Hippocampal formation (tissue), 2 donors: ENCODE measurements at regions not wholly inside any gene's neighbourhood (a gene's known extent, or its start where the extent isn't known, plus 50 kb on each side); places are given as distances from the start of the nearest gene placed in this dataset.

Source experiments
- DNase-seq, 2 donors: peaks; one replicate each; lab custom pipeline; 2025; lab: John Stamatoyannopoulos, UW

DNA sequence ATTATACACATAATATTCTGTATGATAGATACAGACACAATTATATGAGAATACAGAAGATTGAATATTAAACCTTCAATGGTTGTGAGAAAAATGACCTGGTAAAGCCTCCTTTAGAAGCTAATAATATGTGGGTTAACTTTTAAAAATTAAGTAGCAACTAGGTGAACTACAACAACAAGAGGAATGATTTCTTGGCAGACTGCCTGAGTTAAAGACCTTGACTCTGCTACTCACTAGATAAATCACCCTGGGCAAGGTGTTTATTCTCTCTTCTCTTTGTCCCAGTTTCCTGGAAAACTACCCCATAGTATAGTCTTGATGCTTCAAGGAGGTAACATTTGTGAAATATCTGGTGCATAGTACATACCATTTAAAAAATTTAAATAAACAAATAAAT, 519.6 kb upstream of the TENM4 start:
- DNase-seq = no peak

DNA sequence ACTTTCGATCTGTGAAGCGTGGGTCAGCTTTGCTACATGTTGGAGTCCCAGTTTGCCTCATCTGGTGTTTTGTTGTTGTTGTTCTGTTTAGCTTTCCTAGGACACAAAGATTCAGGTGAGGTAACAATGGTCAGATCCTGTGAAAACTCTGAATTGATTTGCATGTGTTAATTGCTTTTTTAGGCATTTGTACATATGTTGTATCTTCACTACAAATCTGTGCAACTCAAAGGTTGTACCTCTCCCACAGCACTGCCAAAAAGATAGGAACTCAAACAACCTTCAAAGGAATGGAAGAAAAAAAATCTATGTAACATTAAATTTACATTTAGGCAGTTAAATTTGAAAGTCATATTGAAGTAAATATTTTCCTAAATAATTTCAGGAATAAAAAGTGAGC, 518.5 kb upstream of the TENM4 start:
- no peak for DNase-seq

DNA sequence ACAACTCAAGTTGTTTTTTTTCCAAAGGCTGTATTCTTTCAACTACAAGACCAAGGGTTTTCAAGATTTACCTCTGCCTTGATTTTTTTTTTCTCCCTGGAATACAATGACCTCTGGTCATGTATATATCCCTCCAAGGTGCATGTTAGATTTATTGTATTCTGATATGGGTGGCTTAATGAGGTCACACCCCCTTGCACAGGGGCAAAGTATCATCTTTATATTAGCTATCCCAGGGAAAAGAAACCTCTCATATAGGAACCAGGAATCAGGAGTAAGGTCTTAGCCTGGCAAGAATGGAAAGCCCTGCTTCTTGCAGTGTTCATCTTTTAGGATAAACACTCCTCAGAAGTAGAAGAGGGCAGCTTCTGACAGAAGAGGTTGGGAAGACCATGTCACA, 516.9 kb upstream of the TENM4 start:
- DNase-seq = no peak

DNA sequence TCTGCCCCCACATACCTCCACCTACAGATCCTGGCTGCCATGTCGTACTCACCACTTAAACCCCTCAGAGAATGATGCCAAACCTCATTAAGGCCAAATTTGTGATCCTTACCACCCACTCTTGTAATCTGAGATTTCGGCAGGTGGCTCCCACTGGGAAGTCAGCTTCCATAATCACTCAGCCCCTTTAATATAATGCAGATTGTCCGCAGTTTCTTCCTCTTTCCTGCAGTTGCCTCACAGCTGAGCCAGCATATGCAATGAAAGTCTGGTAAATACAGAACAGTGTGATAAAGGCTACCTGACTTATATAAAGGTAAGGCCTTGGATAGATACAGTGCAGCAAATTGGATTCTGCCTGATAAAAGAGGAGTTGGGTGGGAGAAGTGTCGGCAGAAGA, 515.2 kb upstream of the TENM4 start:
- DNase-seq = no peak

DNA sequence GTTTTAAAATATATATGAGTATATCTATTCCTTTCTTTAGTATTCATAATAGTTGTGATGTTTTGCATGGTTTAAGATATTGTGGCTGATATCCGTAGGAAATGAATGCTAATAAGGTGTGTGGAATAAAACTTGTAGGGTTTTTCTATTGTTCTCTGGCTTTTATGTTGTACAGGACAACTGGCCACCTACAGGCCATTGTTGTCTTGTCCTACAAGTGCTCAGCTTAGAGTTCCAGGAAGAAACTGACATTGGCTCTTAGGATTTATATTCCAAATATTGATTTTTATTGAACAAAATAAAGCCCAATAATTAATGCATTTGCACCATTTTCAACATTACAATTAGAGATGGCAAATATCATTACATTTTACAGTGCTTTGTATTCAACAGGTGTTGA, 512.8 kb upstream of the TENM4 start:
- DNase-seq = no peak

DNA sequence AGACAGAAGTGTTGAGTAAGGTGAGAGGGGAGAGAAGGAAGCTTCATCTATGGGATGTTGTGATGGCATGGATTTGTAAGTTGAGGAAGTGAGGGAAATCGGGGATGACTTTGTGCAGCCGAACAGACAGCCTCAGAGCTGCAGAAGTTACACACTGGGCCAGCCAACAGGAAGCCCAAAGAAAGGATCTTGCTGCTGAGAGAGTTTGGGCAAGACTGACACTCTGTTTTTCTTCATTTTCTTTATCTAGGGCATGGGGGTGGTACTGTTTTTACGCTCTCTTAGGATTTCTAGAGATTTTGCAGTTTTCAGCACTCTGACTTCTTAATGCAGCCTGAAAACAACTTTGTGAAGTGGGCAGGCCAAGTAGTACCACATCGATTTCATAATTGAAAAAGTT, 509.9 kb upstream of the TENM4 start:
- no peak for DNase-seq

DNA sequence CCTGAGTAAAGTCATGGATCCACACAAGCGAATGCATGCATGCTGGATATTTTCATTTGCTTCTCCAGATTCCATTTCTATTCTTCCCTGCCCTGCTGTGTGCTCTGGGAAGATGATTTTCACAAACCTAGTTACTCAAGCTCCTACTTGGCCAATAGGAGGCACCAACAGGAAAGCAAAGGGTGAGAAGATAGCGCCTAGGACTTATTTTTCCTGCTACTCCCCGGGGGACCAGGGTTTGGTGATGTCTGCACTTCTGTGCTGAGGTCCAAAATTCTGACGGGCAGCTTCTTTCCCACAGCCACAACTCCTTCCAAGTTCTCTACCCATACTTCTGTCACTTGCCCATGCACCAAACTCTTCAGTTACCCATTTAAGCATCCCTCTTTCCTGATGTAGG, 509.3 kb upstream of the TENM4 start:
- no peak for DNase-seq

DNA sequence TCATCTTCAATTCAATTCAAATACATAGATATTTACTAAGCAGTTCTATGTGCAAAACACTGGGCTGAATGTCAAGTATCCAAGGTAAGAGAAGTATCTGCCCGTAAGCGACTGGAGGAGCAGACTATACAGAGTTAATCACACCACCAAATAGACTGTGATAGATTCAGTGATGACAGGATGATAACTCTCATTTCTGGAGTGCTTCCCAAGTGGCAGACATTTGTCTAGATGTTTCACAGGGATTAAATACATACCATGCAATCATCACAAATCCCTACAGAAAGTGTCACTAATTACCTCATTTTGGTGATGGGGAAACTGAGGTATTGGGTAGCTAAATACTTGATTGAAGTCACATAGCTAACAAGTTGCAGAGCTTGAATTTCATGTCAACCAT, 508.7 kb upstream of the TENM4 start:
- DNase-seq = no peak

DNA sequence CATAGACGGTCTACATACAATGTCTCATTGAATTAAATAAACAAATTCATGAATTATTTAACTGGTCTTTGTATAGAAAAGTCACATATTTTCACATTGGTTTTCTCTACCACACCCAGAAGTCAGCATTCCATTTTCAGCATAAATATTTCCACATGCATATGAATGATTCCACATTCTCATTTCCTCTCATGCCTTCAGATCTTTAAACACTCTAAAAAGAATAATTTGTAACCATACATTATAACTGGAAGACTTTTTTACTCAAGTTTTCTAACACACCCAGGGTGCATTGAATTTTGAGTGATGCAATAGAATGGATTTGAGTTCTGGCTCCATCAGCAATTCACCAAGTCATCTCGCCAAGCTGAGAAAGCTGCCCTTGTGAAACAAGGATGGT, 501.8 kb upstream of the TENM4 start:
- no peak for DNase-seq

DNA sequence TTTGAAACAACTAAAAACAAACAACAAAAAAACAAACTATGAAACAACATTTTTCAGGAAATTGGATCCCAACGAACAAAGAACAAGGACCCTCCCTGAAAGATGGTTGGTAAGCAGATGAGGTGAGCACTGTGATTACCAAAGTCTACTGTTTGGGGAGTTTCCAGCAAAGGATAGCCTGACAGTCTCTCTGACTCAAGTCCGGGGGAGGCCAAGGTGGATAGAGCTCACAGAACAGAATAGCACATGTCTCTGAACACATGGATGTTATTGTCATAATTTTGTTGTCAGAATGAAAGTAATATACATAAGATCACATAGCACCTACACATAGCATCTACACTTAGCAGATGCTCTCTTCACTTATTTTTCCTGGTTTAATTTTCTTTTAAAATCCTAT, 501.3 kb upstream of the TENM4 start:
- no peak for DNase-seq

DNA sequence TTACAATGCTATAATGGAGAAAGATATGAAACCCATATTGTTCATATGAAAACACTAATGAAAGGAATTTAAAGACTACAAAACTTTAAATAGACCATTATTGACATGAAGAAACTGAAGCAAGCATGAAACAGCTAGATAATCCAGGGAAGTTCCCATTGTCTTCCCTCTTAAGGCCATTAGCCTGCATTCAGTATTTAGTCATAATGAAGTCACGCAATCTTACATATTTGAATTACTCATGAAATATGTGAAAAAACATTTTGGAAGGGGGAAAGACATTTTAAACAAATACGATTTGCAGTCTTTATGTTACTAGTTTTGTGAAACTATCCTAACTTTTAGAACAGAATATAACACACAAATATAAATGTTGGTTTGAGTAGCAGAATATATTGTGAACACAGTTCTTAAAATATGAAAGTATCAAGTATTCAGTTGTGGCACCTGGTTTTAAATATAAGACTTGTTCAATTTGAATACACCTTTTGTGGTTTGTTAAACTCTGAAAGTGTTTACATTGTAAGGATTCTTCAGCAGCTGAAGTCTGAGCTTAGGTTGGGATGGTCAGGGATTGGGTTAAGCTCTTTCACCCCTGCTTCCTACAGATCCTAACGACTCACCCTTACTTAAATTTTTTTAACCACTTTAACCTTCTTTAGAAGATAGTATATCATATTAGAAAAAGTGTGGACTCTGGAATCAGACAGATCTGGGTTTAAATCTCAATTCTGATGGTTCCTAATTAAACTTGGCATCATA, 500.3 kb upstream of the TENM4 start:
- no peak for DNase-seq

DNA sequence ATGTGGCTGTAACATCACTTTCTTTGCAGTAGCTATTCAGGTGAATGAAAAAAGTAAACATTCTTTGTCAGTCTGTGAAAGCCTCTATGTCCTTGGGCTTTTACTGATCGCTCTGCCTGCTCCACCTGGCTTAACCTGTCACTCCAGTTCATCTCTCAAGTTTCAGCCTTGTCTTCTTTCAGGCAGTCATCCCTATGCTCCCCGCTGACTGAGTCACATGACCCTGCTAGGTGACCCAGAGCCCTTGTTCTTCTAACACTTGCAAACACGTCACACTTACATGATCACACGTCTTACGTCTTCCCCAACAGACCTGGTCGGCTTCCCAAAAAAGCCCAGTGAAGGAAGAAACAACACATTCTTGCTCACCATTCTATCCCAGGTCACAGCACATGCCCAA, 499.3 kb upstream of the TENM4 start:
- DNase-seq = no peak

DNA sequence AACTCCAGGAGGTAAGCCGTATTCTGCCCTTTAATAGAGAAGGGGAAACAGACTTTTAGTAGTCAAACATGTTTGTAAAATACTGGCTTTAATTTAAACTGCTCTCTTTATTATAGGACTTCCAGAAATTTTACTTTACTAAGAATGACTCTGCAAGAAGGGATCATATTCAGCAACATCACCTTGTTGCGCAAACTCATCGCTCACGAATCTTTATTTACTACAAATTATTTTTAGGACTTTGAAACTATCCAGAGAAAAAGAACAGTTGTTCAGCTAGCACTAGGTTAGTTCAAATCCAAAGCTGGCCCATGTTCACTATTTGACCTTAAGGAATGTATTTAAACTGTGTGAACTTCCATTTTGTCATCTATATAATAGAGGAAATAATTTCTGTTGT, 498.3 kb upstream of the TENM4 start:
- no peak for DNase-seq

DNA sequence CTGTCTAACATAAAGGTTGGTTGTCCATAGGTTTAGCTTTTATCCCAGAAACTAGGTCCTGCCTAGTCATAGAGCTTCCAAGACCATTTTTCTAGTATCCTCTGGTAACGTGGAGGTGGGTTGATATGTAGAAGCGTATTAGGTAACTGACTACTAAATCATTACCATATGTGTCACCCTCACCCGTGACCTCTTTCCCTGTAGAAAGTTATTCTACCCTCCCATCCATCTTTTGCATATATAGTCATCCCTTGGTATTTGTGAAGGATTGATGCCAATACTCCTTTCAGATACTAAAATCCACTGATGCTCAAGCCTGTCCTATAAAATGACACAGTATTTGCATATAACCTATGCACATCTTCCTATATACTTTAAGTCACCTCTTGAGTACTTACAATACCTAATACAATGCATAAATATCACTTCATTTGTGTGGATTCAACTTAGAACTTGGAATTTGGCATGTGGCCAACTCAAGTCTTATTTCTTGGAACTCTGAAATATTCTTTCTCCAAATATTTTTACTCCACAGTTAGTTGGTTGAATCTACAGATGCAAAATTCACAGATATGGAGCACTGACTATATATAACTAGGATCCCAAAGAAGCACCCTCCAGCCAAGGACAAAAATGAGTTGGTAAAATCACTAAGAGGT, 497.0 kb upstream of the TENM4 start:
- no peak for DNase-seq

DNA sequence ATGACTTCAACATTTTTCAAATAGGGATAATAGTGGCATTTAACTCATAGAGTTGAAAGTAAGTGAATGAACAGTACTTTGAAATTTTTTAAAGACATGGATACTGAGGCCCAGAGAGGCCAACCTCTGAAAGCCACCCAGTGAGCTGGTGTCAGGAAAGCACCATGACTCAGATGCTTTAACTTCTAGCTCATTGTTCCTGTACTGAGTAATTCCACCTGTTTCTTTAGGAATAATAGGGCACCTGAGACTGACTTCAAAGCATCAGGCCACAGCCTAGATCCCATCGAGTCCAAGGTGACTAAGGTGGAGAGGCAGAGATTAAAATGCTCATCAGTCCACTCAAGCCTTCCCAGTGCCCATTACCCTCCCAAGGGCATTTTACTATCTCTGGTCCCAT, 491.8 kb upstream of the TENM4 start:
- DNase-seq = no peak

DNA sequence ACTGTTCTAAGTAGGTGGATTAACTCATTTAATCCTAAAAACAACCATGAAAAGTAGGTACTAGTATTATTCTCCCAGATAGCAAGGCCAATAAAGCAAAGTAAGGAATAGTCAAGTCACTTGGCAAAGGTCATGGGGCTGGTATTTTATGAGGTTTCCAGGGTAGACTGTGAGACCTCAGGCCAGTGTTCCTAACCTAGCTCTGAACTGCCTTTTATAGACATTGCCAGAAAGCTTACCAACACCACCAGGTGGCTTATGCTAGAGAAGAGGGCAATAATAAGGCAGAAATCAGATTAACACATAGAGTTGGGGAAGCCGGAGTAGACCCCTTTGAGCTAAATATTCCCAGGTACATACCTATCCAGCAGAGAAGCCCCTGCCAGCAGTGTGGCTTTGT, 490.9 kb upstream of the TENM4 start:
- DNase-seq = no peak

DNA sequence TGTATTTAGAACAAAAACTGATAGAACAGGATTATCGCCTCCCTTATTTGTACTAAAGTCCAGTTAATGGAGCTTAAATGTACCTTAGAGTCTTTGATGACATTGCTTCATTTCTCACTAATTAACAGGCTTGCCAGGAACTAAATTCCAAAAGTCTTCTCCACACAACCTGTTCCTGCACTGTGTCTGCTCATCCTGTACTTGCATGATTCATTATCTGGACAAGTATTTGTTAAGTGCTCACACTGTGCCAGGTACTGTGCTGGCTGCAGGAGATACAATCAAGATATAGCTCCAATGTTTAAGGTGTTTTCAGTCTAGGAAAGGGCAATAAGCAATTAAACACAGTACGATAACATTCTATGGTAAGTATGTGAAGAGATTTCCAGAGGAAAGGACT, 485.9 kb upstream of the TENM4 start:
- no peak for DNase-seq

DNA sequence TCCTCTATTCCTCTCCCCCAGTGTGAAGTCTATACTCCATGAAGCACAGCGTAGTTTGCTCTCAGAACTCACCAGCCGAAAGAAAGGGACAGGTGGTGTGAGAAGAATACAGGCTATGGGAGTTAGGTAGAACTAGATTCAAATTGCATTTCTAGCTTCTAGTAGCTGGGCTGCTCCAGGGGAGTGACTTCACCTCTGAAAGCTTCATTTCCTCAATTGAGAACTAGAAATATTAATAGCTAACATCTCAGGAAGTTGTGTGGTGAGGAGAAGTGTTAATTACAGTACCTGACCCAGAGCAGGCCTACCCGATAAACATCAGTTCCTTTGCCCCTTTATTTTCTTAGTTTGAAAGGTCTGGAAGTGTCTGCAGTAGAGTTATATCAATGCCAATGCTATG, 484.7 kb upstream of the TENM4 start:
- no peak for DNase-seq

DNA sequence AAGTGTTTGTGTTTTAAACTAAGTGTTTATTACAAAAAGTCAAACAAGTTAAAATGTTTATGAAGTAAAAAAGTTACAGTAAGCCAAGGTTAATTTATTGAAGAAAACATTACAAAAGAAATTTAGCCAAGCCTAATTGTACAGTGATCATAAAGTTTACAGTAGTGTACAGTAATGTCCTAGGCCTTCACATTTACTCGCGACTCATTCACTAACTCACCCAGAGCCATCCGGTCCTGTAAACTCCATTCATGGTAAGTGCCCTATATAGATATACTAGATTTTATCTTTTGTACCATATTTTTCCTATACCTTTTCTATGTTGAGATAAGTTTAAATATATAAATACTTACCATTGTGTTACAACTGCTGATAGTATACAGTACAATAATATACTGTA, 481.8 kb upstream of the TENM4 start:
- DNase-seq = no peak

DNA sequence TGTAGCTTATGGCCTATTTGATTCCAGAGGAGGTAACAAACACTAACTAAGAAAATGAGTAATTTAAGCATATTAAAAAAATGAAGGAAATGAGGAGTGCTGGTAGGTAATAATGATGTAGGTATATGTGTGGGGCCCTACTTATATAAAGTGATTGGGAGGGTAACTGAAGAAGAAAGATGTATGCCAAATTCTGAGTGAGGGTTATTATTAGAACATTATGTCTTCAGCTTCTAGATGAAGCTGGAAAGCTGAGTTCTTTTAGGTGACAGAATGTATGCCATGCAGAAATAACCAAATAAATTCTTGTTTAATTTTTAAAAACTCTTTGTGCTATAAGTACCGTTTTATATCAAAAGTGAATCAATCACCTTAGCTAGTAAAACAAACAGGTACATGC, 479.6 kb upstream of the TENM4 start:
- no peak for DNase-seq

DNA sequence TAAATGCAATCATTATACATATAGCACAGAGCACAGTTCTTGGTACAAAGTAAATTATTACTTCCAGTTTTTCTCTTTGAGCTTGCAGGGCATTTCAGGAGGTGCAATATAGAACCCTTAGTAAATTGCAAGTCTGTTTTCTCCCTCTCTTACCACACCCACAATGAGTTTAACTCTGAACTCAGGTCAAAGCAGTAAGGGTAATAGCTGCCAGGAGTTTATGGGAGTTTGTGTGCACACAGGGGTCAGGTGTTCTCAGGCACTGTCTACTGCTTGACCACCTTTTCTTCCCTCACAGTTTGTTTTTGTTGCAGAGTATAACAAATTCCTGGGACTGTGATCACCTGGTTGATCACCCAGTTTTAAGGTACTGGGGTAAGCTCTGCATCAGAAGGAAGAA, 478.5 kb upstream of the TENM4 start:
- no peak for DNase-seq

DNA sequence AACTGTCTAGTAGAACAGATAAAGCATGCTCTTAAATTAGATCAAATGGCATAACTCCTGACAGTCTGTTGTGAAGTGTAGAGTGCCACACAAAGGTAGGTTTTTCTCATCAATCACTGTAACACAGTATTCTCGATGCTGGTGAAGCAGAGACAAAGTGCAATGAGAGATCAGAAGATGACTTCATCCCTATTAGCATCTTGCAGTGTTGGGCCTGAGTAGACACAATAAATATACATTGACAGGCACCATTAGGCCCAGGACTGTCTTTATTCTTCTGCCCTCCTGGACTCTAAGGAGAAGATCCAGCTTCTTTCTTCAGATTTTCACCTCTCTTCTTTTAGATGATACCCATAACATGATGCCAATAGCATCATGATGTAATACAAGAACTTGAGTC, 478.0 kb upstream of the TENM4 start:
- no peak for DNase-seq

DNA sequence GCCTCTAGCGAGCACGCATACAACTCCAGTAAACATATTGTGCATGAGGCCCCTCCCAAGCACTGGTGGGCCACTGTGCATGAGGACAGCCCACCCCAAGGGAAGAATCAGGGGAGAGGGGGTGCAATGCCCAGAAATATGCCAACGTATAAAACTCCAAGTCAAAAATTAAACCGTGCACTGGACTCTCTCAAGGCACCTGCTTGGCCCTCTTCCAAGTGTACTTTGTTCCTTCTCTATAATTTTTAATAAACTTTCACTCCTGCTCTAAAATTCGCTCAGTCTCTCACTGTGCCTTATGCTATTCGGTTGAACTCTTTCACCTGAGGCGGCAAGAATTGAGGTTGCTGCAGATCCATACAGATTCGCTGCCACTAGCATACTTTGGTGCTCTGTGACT, 465.3 kb upstream of the TENM4 start:
- DNase-seq = no peak

DNA sequence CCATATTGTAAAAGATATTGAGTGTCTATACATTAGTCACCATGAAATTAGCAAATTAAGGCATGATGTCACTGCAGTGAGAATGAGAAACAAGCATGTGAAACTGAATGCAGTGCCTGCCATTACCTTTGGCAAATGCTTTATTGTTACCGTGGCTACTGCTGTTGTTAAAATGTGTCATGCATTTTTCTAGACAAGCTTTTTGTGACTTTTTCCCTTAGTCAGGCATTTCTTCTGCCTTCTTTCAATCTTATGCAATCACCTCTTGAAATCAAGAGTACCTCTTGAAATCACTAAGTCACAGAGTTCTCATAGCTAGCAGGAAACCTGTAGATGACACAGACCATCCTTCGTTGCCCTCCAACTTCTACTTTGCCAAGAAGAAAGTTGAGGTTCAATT, 461.7 kb upstream of the TENM4 start:
- no peak for DNase-seq
